Neuron (in vitro differentiated cells): ENCODE measurements at regions not wholly inside any gene's neighbourhood (a gene's known extent, or its start where the extent isn't known, plus 50 kb on each side); places are given as distances from the start of the nearest gene placed in this dataset.

Source experiments
- H2AFZ ChIP-seq: one replicate; pipeline ENCODE4 v1.6.1; 2013; ENCODE audit warnings: low read depth, mild to moderate bottlenecking, inconsistent platforms, low read length, moderate library complexity
- H3K27me3 ChIP-seq: one replicate; pipeline ENCODE4 v1.6.1; 2013; ENCODE audit warnings: low read length; ENCODE audit not compliant: insufficient read depth
- H3K36me3 ChIP-seq: one replicate; pipeline ENCODE4 v1.6.1; 2013; ENCODE audit warnings: low read length; ENCODE audit not compliant: insufficient read depth
- H3K4me1 ChIP-seq: one replicate; pipeline ENCODE4 v1.6.1; 2013; ENCODE audit warnings: low read length; ENCODE audit not compliant: insufficient read depth
- H3K4me3 ChIP-seq: 2 replicates; pipeline ENCODE4 v1.5.1; 2013; ENCODE audit warnings: mild to moderate bottlenecking, low read length, moderate library complexity
- H3K9me3 ChIP-seq: one replicate; pipeline ENCODE4 v1.6.1; 2013; ENCODE audit warnings: low read length

GRCh38 chr5:61881821-61882487 lies 424.1 kb upstream of the KIF2A start:
- Histone ChIP-seq H3K4me3 (no peak overlapping the region), H3K27me3 (no peaks in the 10 kb centered on the region), H2AFZ (no peak overlapping the region), H3K9me3 (no peaks in the 10 kb centered on the region), H3K36me3 (no peaks in the 10 kb centered on the region), H3K4me1 (no peaks in the 10 kb centered on the region)

- Histone ChIP-seq H2AFZ (no peak overlapping the region), H3K4me3 (no peak overlapping the region), H3K27me3 (no peaks in the 10 kb centered on the region), H3K36me3 (no peaks in the 10 kb centered on the region), H3K9me3 (no peaks in the 10 kb centered on the region), H3K4me1 (no peaks in the 10 kb centered on the region)
Observed at GRCh38 chr5:61882901-61883500, 423.0 kb upstream of the KIF2A start.

- Histone ChIP-seq H3K36me3 (no peaks in the 10 kb centered on the region), H3K4me3 (no peak overlapping the region)
Observed at GRCh38 chr5:61884252-61884855, 421.7 kb upstream of the KIF2A start.

GRCh38 chr5:61886214-61886613 lies 419.8 kb upstream of the KIF2A start:
- no peaks in the 10 kb centered on the region for H3K36me3 ChIP-seq
- no peaks in the 10 kb centered on the region for H3K4me1 ChIP-seq
- no peaks in the 10 kb centered on the region for H3K27me3 ChIP-seq
- no peaks in the 10 kb centered on the region for H3K9me3 ChIP-seq
- H3K4me3 ChIP-seq = no peak overlapping the region
- no peak overlapping the region for H2AFZ ChIP-seq

More at GRCh38 chr5:61884252-61884855, 421.7 kb upstream of the KIF2A start:
- Histone ChIP-seq H2AFZ (peak overlapping the region; percentile 41), H3K9me3 (no peaks in the 10 kb centered on the region), H3K4me1 (no peaks in the 10 kb centered on the region), H3K27me3 (no peaks in the 10 kb centered on the region)

GRCh38 chr5:61887271-61887670 lies 418.7 kb upstream of the KIF2A start:
- Histone ChIP-seq H3K4me1 (no peaks in the 10 kb centered on the region), H3K36me3 (no peaks in the 10 kb centered on the region), H3K9me3 (no peaks in the 10 kb centered on the region), H3K4me3 (no peak overlapping the region), H2AFZ (no peak overlapping the region), H3K27me3 (no peaks in the 10 kb centered on the region)

GRCh38 chr5:61894046-61894445 lies 412.0 kb upstream of the KIF2A start:
- H2AFZ ChIP-seq = no peak overlapping the region
- no peaks in the 10 kb centered on the region for H3K9me3 ChIP-seq
- no peak overlapping the region for H3K4me3 ChIP-seq
- no peaks in the 10 kb centered on the region for H3K4me1 ChIP-seq
- no peaks in the 10 kb centered on the region for H3K36me3 ChIP-seq
- H3K27me3 ChIP-seq = no peaks in the 10 kb centered on the region

GRCh38 chr5:61896811-61897210 lies 409.2 kb upstream of the KIF2A start:
- Histone ChIP-seq H3K4me1 (no peaks in the 10 kb centered on the region), H3K36me3 (no peaks in the 10 kb centered on the region), H3K27me3 (no peaks in the 10 kb centered on the region), H3K4me3 (no peak overlapping the region), H3K9me3 (no peaks in the 10 kb centered on the region), H2AFZ (no peak overlapping the region)

GRCh38 chr5:61897251-61897650 lies 408.8 kb upstream of the KIF2A start:
- Histone ChIP-seq H3K4me3 (no peak overlapping the region), H3K9me3 (no peaks in the 10 kb centered on the region), H3K4me1 (no peaks in the 10 kb centered on the region), H2AFZ (no peak overlapping the region), H3K36me3 (no peaks in the 10 kb centered on the region), H3K27me3 (no peaks in the 10 kb centered on the region)

- H3K9me3 ChIP-seq = no peaks in the 10 kb centered on the region
- H3K4me1 ChIP-seq = no peaks in the 10 kb centered on the region
- no peak overlapping the region for H3K4me3 ChIP-seq
- H3K27me3 ChIP-seq = no peaks in the 10 kb centered on the region
- no peaks in the 10 kb centered on the region for H3K36me3 ChIP-seq
- no peak overlapping the region for H2AFZ ChIP-seq
Observed at GRCh38 chr5:61901997-61902396, 404.0 kb upstream of the KIF2A start.

GRCh38 chr5:61904730-61905129 lies 401.3 kb upstream of the KIF2A start:
- Histone ChIP-seq H3K27me3 (no peaks in the 10 kb centered on the region), H3K4me1 (no peaks in the 10 kb centered on the region), H3K9me3 (no peaks in the 10 kb centered on the region), H2AFZ (no peak overlapping the region), H3K36me3 (no peaks in the 10 kb centered on the region), H3K4me3 (no peak overlapping the region)

- Histone ChIP-seq H3K4me3 (no peak overlapping the region), H3K36me3 (no peaks in the 10 kb centered on the region), H3K27me3 (no peaks in the 10 kb centered on the region), H3K9me3 (no peaks in the 10 kb centered on the region), H2AFZ (no peak overlapping the region), H3K4me1 (no peaks in the 10 kb centered on the region)
Observed at GRCh38 chr5:61905613-61906012, 400.4 kb upstream of the KIF2A start.

GRCh38 chr5:61906820-61907219 lies 399.2 kb upstream of the KIF2A start:
- Histone ChIP-seq H2AFZ (no peak overlapping the region), H3K4me1 (no peaks in the 10 kb centered on the region), H3K9me3 (no peaks in the 10 kb centered on the region), H3K36me3 (no peaks in the 10 kb centered on the region), H3K27me3 (no peaks in the 10 kb centered on the region), H3K4me3 (no peak overlapping the region)

GRCh38 chr5:61907995-61908394 lies 398.0 kb upstream of the KIF2A start:
- Histone ChIP-seq H3K27me3 (no peaks in the 10 kb centered on the region), H3K36me3 (no peaks in the 10 kb centered on the region), H3K4me3 (no peak overlapping the region), H2AFZ (no peak overlapping the region), H3K9me3 (peaks cover 5% of the 10 kb centered on the region), H3K4me1 (no peaks in the 10 kb centered on the region)
